Stimulated activated CD8-positive, alpha-beta memory T cell treated with anti-CD3 and anti-CD28 coated beads, Interleukin-7, amount 100 ng/mL, for 1 hour (primary cell): ENCODE measurements at regions not wholly inside any gene's neighbourhood (a gene's known extent, or its start where the extent isn't known, plus 50 kb on each side); places are given as distances from the start of the nearest gene placed in this dataset.

Experiments
- DNase-seq, 2 donors: peaks; one replicate each; pipeline ENCODE4 v3.0.0-alpha.2; 2020; ENCODE audit warnings: low read depth in 2 of 2

DNA sequence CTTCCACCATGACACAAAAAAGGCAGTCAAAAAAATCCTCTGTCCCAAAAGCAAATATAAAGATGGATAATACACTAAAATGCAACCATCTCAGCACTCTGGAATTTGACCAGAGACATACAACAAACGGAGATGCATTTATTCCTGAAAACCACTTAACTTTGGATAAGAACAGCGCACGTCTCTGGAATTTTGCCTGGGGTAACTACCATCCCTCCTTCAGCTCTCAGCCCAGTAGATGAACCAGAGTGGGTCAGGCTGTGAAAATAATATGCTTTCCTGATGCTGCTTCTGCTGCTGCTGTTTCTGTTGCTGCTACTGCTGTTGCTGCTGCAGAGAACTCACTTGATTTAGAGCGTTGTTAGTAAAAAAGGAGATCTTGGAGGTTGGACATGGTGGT, 133.8 kb upstream of the ACVR2A start:
- DNase-seq, result no peak

DNA sequence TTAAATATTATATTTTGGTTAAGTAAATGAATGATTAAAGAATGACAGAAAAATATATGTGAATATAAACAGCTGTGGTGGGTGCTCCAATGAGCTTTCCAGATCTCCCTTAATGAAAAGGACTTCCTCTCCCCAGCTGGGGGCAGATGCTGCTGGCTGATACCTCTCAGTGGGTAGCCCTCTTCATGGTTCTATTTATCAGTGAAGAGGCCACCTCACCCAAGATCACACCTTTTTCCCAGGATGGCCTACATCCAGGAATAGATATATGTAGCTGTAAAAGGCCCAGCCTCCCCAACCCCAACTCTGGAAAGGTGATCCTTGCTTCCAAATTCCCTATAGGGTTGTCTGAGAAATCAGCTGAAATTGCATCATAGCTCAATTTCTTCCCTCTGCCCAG, 135.2 kb upstream of the ACVR2A start:
- DNase-seq, result no peak

DNA sequence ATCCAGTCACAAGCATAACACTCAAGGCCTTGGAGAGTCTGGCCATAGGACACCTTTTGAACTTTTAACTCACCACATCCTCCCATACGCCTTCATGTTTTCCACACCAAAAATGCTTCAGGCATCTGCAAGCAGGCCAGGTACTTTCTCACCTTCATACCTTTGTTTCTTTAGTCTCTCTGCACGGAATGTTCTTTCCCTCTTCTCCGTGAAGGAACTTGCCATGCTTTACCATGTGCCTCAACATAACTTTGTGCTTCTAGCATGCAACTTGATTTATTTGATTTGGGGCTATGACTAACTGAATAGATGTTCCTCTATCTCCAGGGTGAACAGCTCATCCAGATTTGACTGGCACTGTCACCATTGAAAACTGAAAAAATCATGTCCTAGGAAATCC, 141.7 kb upstream of the ACVR2A start:
- no peak for DNase-seq

DNA sequence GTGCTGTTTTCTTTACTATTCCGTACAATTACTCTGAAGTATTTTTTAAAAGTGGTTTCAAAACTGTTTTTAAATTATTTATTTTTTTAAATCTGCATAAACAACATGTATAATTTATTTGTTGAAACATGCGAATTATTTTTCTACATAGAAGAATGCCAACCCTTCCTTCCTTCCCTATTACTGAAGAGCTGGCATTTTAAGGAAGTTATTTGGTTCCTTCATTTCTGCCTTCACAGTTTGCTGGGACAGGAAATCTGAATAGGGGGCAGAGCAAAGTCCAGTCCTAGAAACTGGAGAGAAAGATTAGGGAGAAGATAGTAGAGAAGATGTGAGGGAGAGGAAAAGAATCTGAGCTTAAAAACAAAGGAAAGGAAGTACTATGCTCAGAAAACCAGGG, 146.7 kb upstream of the ACVR2A start:
- DNase-seq, result no peak

DNA sequence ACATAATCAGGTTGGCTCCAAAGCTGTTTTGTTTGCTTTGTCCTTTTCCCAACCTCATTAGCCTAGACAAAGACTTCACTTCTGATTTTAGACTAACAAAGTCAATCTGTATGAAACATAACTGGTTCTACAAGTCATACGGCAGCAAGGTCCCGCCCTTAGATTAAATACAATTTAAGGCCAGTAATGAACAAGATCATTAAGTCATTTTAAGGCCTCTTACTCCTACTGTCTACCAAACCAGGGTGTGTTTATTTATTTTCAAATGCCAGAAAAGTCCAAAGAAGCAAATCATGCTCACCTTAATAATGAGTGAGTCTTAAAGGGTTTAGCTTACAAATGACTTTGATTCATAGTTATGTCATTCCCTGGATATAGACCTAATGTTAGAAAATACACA, 148.4 kb upstream of the ACVR2A start:
- DNase-seq, result no peak

DNA sequence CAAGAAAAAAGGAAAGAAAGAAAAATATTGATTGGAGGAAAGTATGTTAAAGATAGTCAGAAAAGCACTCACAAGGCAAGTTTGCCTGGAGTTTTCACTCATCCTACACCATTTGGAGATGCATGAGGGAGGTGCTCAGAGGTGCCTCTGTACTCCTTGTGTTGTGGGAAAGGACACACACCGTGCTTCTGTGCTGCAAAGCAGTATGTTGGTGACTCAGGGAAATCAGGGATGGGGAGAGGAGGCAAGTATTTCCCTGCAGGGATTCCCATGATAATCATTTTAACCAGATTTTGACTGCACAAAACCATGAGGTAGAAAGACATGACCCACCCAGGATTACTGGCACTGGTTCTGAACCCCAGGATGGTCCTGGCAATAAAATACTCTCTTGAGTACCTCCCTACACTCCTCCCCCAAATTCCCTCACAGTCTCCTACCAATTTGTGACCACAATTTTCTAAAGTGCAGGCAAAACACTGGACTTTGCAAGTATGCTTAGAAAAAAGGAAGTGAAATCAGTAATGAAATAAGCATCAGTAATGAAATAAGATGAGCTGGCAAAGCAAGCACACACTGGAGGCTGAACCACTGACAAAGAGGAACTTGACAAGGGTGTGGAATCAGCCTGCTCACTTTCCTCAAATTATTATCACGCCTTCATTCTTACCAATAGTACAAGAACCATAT, 155.5 kb upstream of the ACVR2A start:
- DNase-seq, result no peak

DNA sequence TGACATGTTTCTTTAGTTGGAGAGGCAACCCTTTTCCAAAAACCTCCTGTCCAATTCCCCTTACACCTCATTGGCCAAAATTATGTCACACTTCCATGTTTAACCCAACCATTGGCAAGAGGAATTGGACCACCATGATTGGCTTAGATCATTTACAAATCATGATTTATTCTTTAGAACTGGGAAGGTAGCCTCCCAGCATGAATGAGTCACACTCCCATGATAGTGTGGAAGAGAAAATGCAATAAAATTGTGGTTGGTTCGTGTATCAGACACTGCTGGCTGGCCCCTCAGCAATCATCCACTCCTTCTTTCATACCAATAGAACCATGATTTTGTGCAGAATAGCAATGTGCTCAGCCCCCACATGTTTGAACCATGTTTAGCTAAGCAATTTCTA, 156.6 kb upstream of the ACVR2A start:
- DNase-seq, result no peak

DNA sequence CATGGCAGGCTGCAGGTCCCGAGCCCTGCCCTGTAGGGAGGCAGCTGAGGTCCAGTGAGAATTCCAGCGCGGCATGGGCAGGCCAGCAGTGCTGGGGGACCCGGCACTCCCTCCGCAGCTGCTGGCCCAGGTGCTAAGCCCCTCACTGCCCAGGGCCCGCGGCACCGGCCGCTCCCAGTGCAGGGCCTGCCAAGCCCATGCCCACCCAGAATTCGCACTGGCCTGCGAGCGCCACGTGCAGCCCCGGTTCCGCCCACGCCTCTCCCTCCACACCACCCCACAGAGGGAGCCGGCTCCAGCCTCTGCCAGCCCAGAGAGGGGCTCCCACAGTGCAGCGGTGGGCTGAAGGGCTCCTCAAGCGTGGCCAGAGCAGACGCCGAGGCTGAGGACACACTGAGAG, 158.5 kb upstream of the ACVR2A start:
- no peak for DNase-seq

DNA sequence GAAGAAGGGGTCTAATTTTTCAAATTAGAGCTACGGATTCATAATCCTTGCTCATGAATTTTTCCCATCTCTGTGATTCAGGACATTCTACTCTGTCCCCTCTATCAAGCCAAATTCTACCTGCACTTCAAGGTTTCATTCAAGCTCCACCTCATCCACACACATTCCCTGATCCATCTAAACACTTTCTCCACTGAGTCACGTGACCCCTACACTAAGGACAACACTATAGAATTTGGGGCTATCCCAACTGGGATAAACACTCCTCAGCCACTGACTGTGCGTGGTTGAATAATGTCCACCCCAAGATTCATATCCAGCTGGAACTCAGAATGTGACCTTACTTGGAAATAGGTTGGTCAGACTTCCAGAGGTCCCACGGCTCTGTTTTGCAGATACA, 159.9 kb upstream of the ACVR2A start:
- DNase-seq, result no peak

DNA sequence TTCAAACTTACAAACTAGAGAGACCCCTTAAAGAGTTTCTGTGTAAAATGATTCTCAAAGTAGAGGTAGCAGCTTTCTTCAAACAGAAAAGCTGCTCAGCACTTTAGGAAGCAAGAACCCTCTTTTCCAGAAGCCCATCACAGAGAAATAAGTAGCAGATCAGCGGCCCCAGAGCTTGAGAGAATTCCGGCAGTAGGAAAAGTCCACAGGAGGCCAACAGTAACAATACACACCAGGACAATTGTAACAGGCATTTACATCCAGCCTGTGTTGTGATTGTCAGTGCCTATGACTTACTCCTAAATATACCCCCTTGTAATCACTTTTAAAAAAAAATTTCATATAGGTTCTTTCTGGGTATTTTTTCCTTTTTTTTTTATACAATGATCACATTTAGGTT, 161.4 kb upstream of the ACVR2A start:
- no peak for DNase-seq

DNA sequence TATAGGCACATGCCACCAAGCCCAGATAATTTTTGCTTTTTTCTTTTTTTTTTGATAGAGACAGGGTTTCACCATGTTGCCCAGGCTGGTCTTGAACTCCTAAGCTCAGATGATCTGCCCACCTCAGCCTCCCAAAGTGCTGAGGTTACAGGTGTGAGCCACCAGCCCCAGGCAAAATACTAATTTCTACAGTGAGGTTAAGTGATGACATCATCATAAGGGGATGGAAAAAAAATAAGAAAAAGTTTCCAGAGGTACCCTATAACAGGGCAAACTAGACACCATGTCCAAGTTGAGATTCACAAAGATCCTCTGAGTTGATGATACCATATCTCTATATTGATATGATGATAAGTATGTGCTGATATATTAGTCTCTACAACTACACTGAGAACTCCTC, 163.7 kb upstream of the ACVR2A start:
- no peak for DNase-seq

DNA sequence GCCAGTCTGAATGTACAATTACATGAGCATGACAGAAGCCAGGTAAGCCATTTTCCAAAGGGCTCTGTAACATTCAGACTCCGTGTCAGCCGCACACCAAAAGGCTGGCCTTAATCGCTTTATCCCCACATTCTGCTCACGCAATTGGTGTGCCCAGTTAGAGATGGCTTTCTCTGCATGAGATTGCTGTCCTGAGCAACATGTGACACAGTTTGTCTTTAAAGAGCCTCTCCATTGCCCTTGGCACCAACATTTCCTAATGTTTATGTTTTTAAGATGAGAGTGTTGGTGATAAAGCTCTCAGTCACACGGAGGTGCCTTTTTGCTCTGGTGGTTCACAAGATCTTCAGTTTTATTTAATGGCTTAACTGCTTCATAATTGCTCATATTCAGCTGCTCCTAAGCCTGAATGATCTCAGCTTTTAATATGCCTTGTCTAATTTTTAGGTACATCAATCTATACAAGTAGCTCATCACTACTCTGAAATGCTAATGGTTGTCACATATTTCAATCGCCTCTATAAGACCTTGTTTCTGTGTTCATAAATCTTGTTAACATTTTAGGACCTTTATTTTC, 164.8 kb upstream of the ACVR2A start:
- DNase-seq, result no peak

DNA sequence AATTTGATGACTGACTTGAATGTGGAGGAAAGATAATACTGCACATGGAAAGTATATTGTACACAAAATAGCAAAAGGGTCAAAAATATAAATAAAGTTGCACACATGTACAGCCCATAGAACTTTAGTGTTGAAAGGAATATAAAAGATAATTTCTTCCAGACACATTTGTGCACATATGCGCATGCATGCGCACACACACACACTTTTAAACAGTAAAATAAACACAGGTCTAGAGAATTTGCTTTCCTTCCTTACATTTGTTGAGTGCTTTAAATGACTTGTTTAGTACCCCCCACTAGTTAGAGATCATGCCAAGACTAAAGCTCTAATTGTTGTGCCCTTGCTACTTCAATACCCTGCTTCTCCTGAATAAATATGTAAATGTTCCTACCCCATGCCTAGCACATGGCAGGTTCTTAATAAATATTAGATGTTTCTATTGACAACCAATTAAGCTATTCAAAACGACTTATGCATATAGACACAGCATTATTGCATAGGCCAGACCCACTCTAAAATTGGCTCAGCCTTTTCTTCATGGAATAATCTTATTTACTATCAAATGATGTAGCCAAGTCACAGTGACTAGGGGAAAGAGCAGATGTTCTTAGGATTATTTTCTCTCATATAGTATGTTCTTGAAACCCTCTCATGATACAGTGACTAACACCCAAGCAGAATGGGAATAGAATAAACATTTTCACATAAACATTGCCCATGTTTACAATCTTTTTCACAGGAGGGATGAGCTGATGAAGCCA, 165.5 kb upstream of the ACVR2A start:
- no peak for DNase-seq

DNA sequence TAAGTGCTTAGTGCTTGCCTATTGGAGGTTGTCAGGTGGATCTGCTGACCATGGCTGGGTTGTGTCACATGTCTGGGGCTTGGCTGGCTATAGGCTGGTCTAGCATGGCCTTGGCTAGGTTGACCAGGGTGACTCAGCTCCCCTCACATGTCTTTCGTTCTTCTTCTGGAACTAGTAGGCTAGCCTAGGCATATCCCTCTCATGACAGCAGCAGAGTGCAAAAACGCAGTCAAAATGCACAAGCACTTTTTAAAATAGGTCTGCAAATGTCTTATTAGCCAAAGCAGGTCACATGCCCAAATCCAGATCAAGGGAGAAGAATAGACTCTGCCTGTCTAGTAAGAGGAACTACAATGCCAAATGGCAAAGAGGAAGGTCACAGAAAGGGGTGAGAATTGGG, 179.7 kb upstream of the ACVR2A start:
- DNase-seq, result no peak

DNA sequence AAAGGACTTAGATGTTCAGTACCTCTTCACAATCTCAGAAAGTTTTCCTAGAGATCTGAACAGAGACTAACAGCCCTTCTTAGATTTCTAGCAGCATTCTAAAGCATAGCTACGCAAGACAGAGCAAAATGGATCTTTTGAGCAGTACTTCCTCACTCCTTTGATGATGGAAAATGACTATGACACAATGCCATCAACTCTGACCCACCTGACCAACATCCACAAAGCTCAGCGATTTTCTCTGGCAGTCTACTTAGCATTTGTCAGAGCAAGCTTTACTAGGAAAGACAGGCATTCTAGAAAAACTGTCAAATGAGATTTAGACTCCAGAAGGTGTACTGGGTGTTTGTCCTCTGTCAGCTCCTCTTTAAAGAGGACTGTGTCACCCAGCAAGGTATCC, 180.9 kb upstream of the ACVR2A start:
- DNase-seq, result no peak

DNA sequence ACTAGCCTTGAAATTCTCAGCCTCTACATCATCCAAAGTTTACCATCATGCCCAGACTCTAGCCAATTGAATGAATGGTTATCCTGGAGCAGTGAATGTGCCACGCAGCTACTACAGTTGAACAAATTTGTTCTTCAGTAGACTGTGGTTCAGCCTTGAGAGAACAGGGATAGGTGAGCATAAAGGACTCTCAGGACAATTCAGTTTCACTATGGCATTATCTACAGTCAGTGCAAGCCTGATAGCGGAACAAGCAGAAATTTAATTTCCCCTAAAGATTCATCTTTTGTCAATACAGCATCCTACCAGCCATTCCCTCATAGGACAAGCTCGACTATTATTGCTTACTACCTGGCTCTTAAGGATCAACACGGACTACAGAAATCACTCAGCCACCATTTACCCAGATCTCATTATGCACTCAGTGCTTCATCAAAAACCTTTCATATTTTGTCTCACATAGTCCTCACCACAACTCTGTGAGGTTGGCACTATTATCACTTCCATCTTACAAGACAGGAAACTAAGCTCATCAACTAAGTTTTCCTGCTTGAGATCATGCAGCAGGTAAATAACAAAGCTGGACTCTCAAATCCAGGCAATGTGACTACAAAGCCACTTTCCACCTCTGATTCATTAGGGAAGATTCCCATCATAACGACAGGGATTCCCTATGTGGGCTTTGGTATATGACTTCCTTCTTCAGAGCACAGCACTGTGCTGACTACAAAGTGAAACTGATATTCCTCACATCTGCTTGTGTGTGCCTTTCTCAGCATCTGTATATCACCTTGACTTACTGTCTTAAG, 181.5 kb upstream of the ACVR2A start:
- DNase-seq, result no peak

DNA sequence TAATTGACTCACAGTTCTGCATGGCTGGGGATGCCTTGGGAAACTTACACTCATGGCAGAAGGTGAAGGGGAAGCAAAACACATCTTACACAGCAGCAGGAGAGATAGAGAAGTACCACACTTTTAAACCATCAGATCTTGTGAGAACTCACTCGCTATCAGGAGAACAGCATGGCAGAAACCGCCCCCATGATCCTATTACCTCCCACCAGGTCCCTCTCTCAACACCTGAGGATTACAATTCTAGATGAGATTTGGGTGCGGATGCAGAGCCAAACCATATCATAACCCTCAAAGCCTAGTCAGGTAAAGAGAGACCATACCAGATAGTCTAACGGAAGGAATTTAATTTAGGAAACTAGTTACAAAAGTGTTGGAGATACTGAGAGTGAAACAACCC, 182.6 kb upstream of the ACVR2A start:
- DNase-seq, result no peak

DNA sequence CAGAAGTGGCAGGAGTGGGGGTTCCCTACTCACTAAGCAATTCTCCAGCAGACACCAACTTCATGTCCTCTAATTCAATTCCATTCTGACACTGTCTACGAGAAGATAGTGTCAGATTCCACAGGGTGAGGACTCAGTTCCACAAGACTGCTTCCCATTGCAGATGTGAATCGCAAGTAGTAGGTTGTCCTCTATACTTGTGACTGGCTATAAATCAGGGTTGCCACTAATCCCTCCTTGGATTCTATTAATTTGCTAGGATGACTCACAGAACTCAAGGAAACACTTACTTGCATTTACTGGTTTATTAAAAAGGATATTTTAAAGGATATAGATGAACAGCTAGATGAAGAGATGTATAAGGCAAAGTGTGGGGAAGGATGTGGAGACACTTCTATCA, 184.1 kb upstream of the ACVR2A start:
- no peak for DNase-seq

DNA sequence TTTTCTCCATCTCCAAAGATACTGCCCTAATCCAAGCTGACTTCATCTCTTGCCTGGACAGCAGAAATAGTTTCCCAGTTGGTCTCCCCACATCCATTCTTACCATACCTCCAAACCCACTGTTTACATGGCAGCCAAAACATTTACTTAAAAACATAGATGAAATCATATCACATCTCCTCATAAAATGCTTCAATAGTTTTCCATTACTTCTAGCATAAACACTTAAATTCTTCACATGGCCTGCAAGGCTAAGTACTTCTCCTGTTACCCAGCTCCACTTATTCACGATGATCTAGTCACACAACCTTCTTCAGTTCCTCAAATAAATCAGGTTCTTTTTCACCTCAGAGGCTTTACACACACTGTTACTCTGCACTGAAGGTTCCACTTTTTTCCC, 185.8 kb upstream of the ACVR2A start:
- DNase-seq, result no peak

DNA sequence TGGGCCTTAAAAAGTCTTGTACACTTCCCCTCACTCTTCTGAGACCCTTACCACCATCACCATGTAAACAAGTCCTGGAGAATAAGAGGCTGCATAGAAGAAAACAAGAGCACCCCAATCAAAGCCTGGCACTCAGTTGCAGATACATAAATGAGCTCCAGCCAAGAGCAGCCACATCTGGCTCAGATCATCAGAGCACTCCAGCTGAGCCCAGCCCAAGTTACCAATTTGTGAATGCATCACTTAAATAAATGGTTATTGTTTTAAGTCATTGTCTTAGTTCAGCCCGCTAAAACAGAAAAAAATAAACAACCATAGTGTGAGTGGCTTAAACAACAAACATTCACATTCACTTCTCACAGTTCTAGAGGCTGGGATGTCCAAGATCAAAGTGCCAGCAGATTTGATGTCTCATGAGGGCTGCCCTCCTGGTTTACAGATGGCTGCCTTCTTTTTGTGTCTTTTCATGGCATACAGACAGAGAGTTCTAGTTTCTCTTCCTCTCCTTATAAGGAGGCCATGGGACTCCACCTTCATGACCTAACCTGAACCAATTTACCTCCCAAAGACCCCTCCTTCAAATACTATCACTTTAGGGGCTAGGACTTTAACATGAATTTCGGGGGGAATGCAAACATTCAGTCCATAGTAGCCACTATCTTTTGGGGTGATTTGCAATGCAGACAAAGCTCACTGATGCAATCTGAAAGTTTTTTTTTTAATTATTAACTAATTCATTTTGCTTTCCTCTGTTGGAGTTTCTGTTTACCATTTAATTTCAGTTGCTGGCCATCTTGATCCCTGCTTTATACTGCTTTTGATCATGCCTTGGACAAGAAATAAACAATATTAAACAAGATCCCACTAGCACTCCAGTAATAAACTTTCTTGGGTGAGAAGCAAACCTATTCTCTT, 187.5 kb upstream of the ACVR2A start:
- DNase-seq, result no peak

DNA sequence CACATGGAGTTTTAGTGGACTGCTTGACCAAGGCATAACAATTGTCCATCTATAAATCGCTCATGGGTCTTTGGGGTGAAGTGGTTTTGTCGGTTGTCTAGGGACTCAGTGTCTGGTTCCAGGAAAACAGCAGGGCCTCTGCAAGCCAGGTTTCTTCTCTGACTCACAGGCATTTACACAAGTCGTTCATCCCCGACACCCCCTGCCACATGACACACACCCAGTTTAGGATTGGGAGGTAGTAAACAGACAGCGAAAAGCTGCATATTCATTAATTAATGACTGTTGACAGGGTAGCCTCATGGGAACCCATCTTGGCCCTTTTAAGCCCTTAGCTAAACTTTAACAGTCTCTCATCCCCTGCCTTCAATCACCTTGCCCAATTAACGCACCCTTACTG, 194.8 kb upstream of the ACVR2A start:
- DNase-seq, result no peak

DNA sequence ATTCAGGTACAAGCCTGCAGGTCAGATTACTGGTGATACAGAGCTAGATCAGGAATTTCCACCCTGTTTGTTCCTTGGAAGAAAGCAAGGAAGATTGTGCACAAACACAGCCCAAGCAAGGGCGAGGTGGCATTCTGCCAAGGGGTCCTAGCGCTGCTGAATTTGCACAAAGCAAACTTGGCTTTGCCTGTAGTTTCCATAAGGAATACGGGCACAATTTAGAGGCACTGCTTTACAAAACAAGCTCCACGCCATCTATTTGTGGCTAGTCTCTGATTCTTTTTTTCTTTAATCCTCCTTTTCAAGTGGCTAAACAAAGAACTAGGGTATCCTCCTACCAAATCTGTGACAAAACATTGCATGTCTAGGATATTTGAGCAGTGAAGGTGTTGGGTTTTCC, 195.5 kb upstream of the ACVR2A start:
- DNase-seq, result no peak
